D721Med (cell line): ENCODE measurements at regions not wholly inside any gene's neighbourhood (a gene's known extent, or its start where the extent isn't known, plus 50 kb on each side); places are given as distances from the start of the nearest gene placed in this dataset.

Experiments used
- DNase-seq: peaks from one replicate; pipeline ENCODE4 v3.0.0; 2011; ENCODE audit warnings: low spot score; ENCODE audit not compliant: insufficient read length
- FAIRE-seq: peaks from 2 replicates; lab custom pipeline; 2011; peaks lifted over from hg19 to GRCh38; lab: Jason Lieb, UNC
- CTCF ChIP-seq: IDR thresholded peaks from 2 replicates; pipeline ENCODE4 v1.5.1; 2012; ENCODE audit warnings: mild to moderate bottlenecking, control low read depth; ENCODE audit not compliant: insufficient read depth; ENCODE audit errors: missing control alignments

GRCh38 chr4:17288151-17288550, 223.7 kb downstream of the QDPR start:
- no peak for TF ChIP-seq CTCF
- no peak for DNase-seq
- FAIRE-seq, result no peak

- FAIRE-seq (no peak), DNase-seq (no peak)
- TF ChIP-seq CTCF, result no peak
These were observed 225.0 kb downstream of the QDPR start for GRCh38 chr4:17286752-17287460.

DNA sequence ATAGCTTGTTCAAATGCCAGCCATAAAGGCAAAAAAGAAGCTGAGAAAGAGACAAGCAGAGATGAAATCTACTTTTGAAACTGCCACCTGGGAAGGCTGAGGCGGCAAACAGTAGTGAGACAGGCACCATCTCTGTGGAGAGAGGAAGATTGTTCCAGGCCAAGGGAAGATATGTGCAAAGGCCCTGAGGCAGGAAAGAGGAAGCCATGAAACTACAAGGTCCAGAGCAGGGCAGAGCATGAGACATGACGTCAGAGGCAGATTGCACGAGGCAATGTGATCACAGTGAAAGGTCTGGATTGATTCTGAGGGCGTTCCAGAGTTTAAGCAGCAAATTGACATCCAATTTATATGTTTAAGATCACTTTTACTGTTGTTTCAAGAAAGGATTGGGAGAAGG, 226.1 kb downstream of the QDPR start:
- TF ChIP-seq CTCF, result no peak
- DNase-seq (no peak), FAIRE-seq (no peak)

- no peak for FAIRE-seq
- no peak for TF ChIP-seq CTCF
- no peak for DNase-seq
These were observed 227.3 kb downstream of the QDPR start for GRCh38 chr4:17284323-17285175.

GRCh38 chr4:17283832-17284231, 228.1 kb downstream of the QDPR start:
- TF ChIP-seq CTCF, result no peak
- DNase-seq, result no peak
- no peak for FAIRE-seq

DNA sequence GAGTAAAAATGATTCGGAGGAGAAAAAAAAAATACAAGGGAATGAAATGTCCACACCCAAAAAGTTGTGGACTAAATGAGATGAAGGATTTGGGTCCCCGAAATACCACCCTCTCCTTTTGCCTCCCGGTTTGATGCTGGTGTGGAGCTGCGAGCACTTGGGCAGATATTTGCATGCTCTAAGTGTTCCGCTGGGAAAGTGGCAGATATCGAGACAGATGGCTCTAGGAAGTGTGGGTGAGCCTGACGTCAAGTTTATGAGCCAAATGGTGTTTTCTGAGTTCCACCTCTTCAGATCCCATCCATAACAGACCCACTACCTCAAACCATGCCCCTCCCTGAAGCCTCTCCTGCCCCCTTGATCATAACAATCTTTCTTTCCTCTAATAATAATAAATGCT, 228.6 kb downstream of the QDPR start:
- no peak for FAIRE-seq
- TF ChIP-seq CTCF, result no peak
- DNase-seq, result no peak
